GM21576 (cell line): ENCODE measurements at regions not wholly inside any gene's neighbourhood (a gene's known extent, or its start where the extent isn't known, plus 50 kb on each side); places are given as distances from the start of the nearest gene placed in this dataset.

Experiments used
- ATAC-seq: cut with Tn5 transposase; IDR thresholded peaks from one replicate; pipeline ENCODE4 v1.9.1; 2021; ENCODE audit warnings: mild to moderate bottlenecking, moderate library complexity; ENCODE audit not compliant: unreplicated experiment

GRCh38 chr3:177946497-177946896, 589.7 kb upstream of the KCNMB2 start:
- ATAC-seq: no peak

- no peak for ATAC-seq
Measured at GRCh38 chr3:177946936-177947335, 589.3 kb upstream of the KCNMB2 start.

GRCh38 chr3:177947901-177948300, 588.3 kb upstream of the KCNMB2 start:
- no peak for ATAC-seq

- ATAC-seq: no peak
Measured at GRCh38 chr3:177948716-177949425, 587.4 kb upstream of the KCNMB2 start.

GRCh38 chr3:177959188-177959587, 577.0 kb upstream of the KCNMB2 start:
- ATAC-seq: no peak

GRCh38 chr3:177960014-177960413, 576.2 kb upstream of the KCNMB2 start:
- no peak for ATAC-seq

GRCh38 chr3:177960722-177961121, 575.5 kb upstream of the KCNMB2 start:
- ATAC-seq: no peak

- no peak for ATAC-seq
Measured at GRCh38 chr3:177961784-177962183, 574.5 kb upstream of the KCNMB2 start.

- ATAC-seq: no peak
Measured at GRCh38 chr3:177966493-177966892, 569.7 kb upstream of the KCNMB2 start.

GRCh38 chr3:177968891-177969290, 567.3 kb upstream of the KCNMB2 start:
- no peak for ATAC-seq

- ATAC-seq: no peak
Measured at GRCh38 chr3:177973241-177973840, 562.9 kb upstream of the KCNMB2 start.

- no peak for ATAC-seq
Measured at GRCh38 chr3:177976241-177976640, 560.0 kb upstream of the KCNMB2 start.

- no peak for ATAC-seq
Measured at GRCh38 chr3:177976866-177977265, 559.4 kb upstream of the KCNMB2 start.

GRCh38 chr3:177977381-177978158, 558.7 kb upstream of the KCNMB2 start:
- ATAC-seq: no peak

GRCh38 chr3:177978946-177979345, 557.3 kb upstream of the KCNMB2 start:
- ATAC-seq: no peak

- ATAC-seq: no peak
Measured at GRCh38 chr3:177979703-177980102, 556.5 kb upstream of the KCNMB2 start.

- ATAC-seq: no peak
Measured at GRCh38 chr3:177981576-177981975, 554.7 kb upstream of the KCNMB2 start.

- ATAC-seq: no peak
Measured at GRCh38 chr3:177982034-177982433, 554.2 kb upstream of the KCNMB2 start.

GRCh38 chr3:177983320-177983719, 552.9 kb upstream of the KCNMB2 start:
- ATAC-seq: no peak

- no peak for ATAC-seq
Measured at GRCh38 chr3:177992993-177993970, 543.0 kb upstream of the KCNMB2 start.

GRCh38 chr3:177994976-177995375, 541.3 kb upstream of the KCNMB2 start:
- no peak for ATAC-seq
